AG09319 (cell line): ENCODE measurements at regions not wholly inside any gene's neighbourhood (a gene's known extent, or its start where the extent isn't known, plus 50 kb on each side); places are given as distances from the start of the nearest gene placed in this dataset.

Experiments
- DNase-seq: peaks from one replicate; pipeline ENCODE4 v3.0.0-alpha.2; 2010; ENCODE audit warnings: low read depth; ENCODE audit errors: extremely low read depth
- TF ChIP-seq, protein P1 (sequence below): IDR thresholded peaks from 2 replicates; pipeline ENCODE4 v1.5.1; 2011; ENCODE audit warnings: low read depth, mild to moderate bottlenecking, inconsistent platforms, low read length, moderate library complexity

- TF ChIP-seq, protein P1, sequence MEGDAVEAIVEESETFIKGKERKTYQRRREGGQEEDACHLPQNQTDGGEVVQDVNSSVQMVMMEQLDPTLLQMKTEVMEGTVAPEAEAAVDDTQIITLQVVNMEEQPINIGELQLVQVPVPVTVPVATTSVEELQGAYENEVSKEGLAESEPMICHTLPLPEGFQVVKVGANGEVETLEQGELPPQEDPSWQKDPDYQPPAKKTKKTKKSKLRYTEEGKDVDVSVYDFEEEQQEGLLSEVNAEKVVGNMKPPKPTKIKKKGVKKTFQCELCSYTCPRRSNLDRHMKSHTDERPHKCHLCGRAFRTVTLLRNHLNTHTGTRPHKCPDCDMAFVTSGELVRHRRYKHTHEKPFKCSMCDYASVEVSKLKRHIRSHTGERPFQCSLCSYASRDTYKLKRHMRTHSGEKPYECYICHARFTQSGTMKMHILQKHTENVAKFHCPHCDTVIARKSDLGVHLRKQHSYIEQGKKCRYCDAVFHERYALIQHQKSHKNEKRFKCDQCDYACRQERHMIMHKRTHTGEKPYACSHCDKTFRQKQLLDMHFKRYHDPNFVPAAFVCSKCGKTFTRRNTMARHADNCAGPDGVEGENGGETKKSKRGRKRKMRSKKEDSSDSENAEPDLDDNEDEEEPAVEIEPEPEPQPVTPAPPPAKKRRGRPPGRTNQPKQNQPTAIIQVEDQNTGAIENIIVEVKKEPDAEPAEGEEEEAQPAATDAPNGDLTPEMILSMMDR, result no peak
- DNase-seq, result no peak
Observed at GRCh38 chr7:80984619-80985018, 65.8 kb upstream of the SEMA3C start.

GRCh38 chr7:80981405-80981804 lies 62.6 kb upstream of the SEMA3C start:
- no peak for DNase-seq
- TF ChIP-seq, protein P1, result no peak

- no peak for DNase-seq
- TF ChIP-seq, protein P1, result no peak
Observed at GRCh38 chr7:80977751-80978150, 58.9 kb upstream of the SEMA3C start.

DNA sequence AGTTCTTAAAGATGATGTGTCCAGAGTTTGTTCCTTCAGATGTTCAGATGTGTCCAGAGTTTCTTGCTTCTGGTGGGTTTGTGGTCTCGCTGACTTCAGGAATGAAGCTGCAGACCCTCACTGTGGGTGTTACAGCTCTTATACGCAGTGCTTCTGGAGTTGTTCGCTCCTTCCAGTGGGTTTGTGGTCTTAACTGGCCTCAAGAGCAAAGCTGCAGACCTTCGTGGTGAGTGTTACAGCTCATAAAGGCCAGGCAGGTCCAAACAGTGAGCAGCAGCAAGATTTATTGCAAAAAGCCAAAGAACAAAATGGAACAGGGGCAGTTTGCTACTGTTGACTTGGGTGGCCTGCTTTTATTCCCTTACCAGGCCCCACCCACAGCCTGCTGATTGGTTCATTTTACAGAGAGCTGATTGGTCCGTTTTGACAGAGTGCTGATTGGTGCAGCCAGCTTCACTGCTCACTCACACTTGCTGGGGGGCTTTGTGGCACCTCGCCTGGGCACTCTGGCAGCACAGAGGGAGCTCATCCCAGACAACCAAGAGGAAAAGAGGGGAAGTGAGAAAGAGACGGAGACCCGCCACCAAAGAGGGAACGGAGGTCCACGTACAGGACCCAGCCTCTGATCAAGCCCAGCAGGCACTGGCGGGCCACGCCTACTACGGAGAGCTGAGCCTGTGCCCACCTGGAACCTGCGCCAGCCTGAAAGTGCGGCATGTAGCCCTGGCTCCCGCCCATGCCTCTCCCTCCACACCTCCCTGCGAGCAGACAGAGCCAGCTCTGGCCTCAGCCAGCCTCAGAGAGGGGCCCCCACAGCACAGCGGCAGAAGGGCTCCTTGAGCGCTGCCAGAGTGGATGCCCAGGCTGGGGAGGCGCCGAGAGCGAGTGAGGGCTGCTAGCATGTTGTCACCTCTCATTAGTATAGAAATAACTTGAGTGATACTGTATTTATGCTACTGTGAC lies 55.8 kb upstream of the SEMA3C start:
- TF ChIP-seq, protein P1, result no peak
- DNase-seq, result no peak

DNA sequence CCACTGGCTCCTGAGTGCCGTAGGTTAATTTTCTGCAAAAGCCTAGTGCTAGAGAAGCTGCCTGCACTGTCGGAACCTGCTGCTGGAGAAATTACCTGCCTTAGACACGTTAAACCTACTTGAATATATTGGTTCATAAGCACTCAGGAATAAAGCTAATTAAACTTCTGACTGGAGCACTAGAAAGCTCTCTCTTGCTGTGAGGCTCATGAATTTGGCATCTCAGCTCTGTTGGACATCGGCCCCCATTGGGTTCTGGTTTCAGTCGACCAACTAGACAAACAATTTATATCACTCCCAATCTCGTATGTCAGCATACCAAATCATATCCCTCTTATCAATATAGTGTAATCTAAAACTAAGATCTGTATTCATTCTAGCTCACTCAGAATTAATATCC lies 52.4 kb upstream of the SEMA3C start:
- no peak for DNase-seq
- TF ChIP-seq, protein P1, result no peak
